HepG2 (cell line): ENCODE measurements at regions not wholly inside any gene's neighbourhood (a gene's known extent, or its start where the extent isn't known, plus 50 kb on each side); places are given as distances from the start of the nearest gene placed in this dataset.

Source experiments
- ATAC-seq: fragments of 200-7000 bp; cut with Tn5 transposase; 3 replicates; pipeline ENCODE4 v1.9.1; 2020; ENCODE audit warnings: mild to moderate bottlenecking, moderate library complexity
- BruUV-seq: library from RNA; stranded (reverse); fragments of 400-500 nt; replicated peaks from 2 replicates; lab custom pipeline; 2021; lab: Mats Ljungman, UMichigan
- CTCF ChIA-PET: fragments of 300-600 bp; formaldehyde crosslinking; extraction: SDS; loops from one replicate; lab custom pipeline; 2021; ENCODE audit warnings: low total read pairs, inconsistent platforms, low intra/inter-chr PET ratio; lab: Yijun Ruan, JAX
- POLR2A ChIA-PET: fragments of 350-600 bp; sonication (Branson Sonifier 250); formaldehyde crosslinking; loops from one replicate; lab custom pipeline; 2020; ENCODE audit warnings: antibody characterized with exemption, inconsistent platforms; lab: Yijun Ruan, JAX
- DNase-seq: peaks from one replicate; pipeline ENCODE4 v3.0.0-alpha.2; 2015; ENCODE audit warnings: low spot score
- FAIRE-seq: peaks from 3 replicates; lab custom pipeline; 2011; peaks lifted over from hg19 to GRCh38; lab: Jason Lieb, UNC
- H2AFZ ChIP-seq: one replicate; pipeline ENCODE4 v1.6.1; 2011; ENCODE audit warnings: low read length, inconsistent platforms
- H3K27ac ChIP-seq: fragments of 300-600 bp; 3 replicates; pipeline ENCODE4 v1.8.0; 2011; ENCODE audit warnings: mixed run types, mild to moderate bottlenecking, mixed read lengths, low read length, inconsistent platforms; ENCODE audit not compliant: insufficient read depth; ENCODE audit errors: extremely low read length
- H3K27me3 ChIP-seq, 2 experiments: fragments of 200-600 bp in 1 of 2; 2 replicates in 1 of 2; 3 replicates in 1 of 2; pipeline versions ENCODE4 v1.6.0 to v1.8.0; 2011; ENCODE audit warnings: low read length in 2 of 2, mild to moderate bottlenecking in 2 of 2, moderate library complexity in 2 of 2, inconsistent platforms in 1 of 2; ENCODE audit not compliant: insufficient read depth in 2 of 2, control insufficient read depth in 1 of 2
- H3K36me3 ChIP-seq, 2 experiments: fragments of 200-600 bp in 1 of 2; replicated peaks in 1 of 2; 2 replicates in 1 of 2; 3 replicates in 1 of 2; pipeline versions ENCODE4 v1.5.1 to v1.8.0; 2011; ENCODE audit warnings: low read length in 2 of 2, inconsistent platforms in 1 of 2; ENCODE audit not compliant: insufficient read depth in 2 of 2, control insufficient read depth in 1 of 2
- H3K4me1 ChIP-seq: 2 replicates; pipeline ENCODE4 v1.5.1; 2012; ENCODE audit warnings: low read length, inconsistent platforms; ENCODE audit not compliant: insufficient read depth
- H3K4me2 ChIP-seq: 2 replicates; pipeline ENCODE4 v1.6.0; 2011; ENCODE audit warnings: low read depth, low read length, inconsistent platforms
- H3K4me3 ChIP-seq, 3 experiments: fragments of 200-600 bp in 1 of 3; sonication (generic), shearing (Covaris generic) in 1 of 3; replicated peaks in 1 of 3; 2 replicates each; pipeline ENCODE4 v1.5.1; 2011 to 2016; ENCODE audit warnings: low read length in 3 of 3, inconsistent platforms in 2 of 3, low read depth in 2 of 3, mild to moderate bottlenecking in 2 of 3, control low read depth in 1 of 3, mixed read lengths in 1 of 3; ENCODE audit not compliant: insufficient read depth in 1 of 3
- H3K79me2 ChIP-seq: one replicate; pipeline ENCODE4 v1.6.1; 2011; ENCODE audit warnings: low read length, inconsistent platforms; ENCODE audit not compliant: insufficient read depth
- H3K9ac ChIP-seq: 2 replicates; pipeline ENCODE4 v1.6.0; 2011; ENCODE audit warnings: mild to moderate bottlenecking, low read depth, low read length, inconsistent platforms; ENCODE audit not compliant: insufficient read depth
- H3K9me3 ChIP-seq: 2 replicates; pipeline ENCODE4 v1.5.1; 2012; ENCODE audit warnings: mild to moderate bottlenecking, low read length
- H4K20me1 ChIP-seq: 2 replicates; pipeline ENCODE4 v1.6.0; 2011; ENCODE audit warnings: inconsistent platforms, mild to moderate bottlenecking, low read length, moderate library complexity; ENCODE audit not compliant: insufficient read depth
- GATA4 ChIP-seq: sonication (generic); IDR thresholded peaks from 2 replicates; pipeline ENCODE4 v1.6.1; 2016; ENCODE audit warnings: antibody characterized with exemption, low read depth, borderline replicate concordance
- HHEX ChIP-seq: IDR thresholded peaks from 2 replicates; pipeline ENCODE4 v1.6.1; 2016; ENCODE audit warnings: control low read depth
- HMGXB3 ChIP-seq: sonication (generic); formaldehyde crosslinking; IDR thresholded peaks from 2 replicates; pipeline ENCODE4 v1.4.0; 2020; ENCODE audit warnings: missing genetic modification reagents, borderline replicate concordance
- HOXA5 ChIP-seq: sonication (generic); formaldehyde crosslinking; IDR thresholded peaks from 2 replicates; pipeline ENCODE4 v1.4.0; 2020; ENCODE audit warnings: missing genetic modification reagents
- IKZF4 ChIP-seq: sonication (generic); formaldehyde crosslinking; IDR thresholded peaks from 2 replicates; pipeline ENCODE4 v1.5.1; 2020; ENCODE audit warnings: borderline replicate concordance, mild to moderate bottlenecking, low read depth, missing genetic modification reagents; ENCODE audit errors: not compliant biosample characterization
- KDM1A ChIP-seq: IDR thresholded peaks from 2 replicates; pipeline ENCODE4 v1.6.1; 2016; ENCODE audit warnings: missing compliant biosample characterization
- KLF16 ChIP-seq, 2 experiments: sonication (generic) in 1 of 2; formaldehyde crosslinking in 1 of 2; IDR thresholded peaks; 2 replicates each; pipeline versions ENCODE4 v1.6.1 to v1.8.0; 2016 to 2023; ENCODE audit warnings: missing genetic modification reagents in 2 of 2, missing compliant biosample characterization in 1 of 2
- MIER2 ChIP-seq: IDR thresholded peaks from 2 replicates; pipeline ENCODE4 v1.6.1; 2016; ENCODE audit warnings: missing biosample characterization, missing genetic modification reagents
- NFYB ChIP-seq: sonication (generic); formaldehyde crosslinking; IDR thresholded peaks from 2 replicates; pipeline ENCODE4 v1.4.0; 2020; ENCODE audit warnings: missing genetic modification reagents
- NR1H2 ChIP-seq: sonication (generic); formaldehyde crosslinking; IDR thresholded peaks from 2 replicates; pipeline ENCODE4 v1.8.1; 2022; ENCODE audit warnings: low read depth, missing genetic modification reagents, borderline replicate concordance
- PRPF4 ChIP-seq: fragments of 200-400 bp; formaldehyde crosslinking; IDR thresholded peaks from 2 replicates; pipeline ENCODE4 v1.6.1; 2016; ENCODE audit warnings: low read length, low read depth; ENCODE audit not compliant: poor library complexity, severe bottlenecking
- UBTF ChIP-seq: sonication (generic); formaldehyde crosslinking; IDR thresholded peaks from 2 replicates; pipeline ENCODE4 v1.4.0; 2020; ENCODE audit warnings: mild to moderate bottlenecking, missing genetic modification reagents
- ZNF138 ChIP-seq: sonication (generic); formaldehyde crosslinking; IDR thresholded peaks from 2 replicates; pipeline ENCODE4 v1.5.0; 2020; ENCODE audit warnings: mild to moderate bottlenecking, low read depth, missing genetic modification reagents
- ZNF263 ChIP-seq: sonication (generic); formaldehyde crosslinking; IDR thresholded peaks from 2 replicates; pipeline ENCODE4 v1.4.0; 2020; ENCODE audit warnings: missing genetic modification reagents
- ZNF720 ChIP-seq: sonication (generic); formaldehyde crosslinking; IDR thresholded peaks from 2 replicates; pipeline ENCODE4 v1.4.0; 2020; ENCODE audit warnings: missing genetic modification reagents
- WGBS: methylation state at CpG from one replicate; pipeline ENCODE4 v1.1.6; 2017; ENCODE audit warnings: low lambda C conversion rate; 5-methylcytosine and 5-hydroxymethylcytosine counted together
- in situ Hi-C: cut with HindIII; loops from 2 replicates; pipeline ENCODE4 v1.10.0; 2017; ENCODE audit warnings: low pct_unique_long_range_greater_than_20kb; ENCODE audit not compliant: extremely low pct_ligation_motif_present
- intact Hi-C: fragments of 100-400 bp; cut with micrococcal nuclease; formaldehyde crosslinking; loops from one replicate; pipeline ENCODE4 v1.10.0; 2022; ENCODE audit not compliant: unreplicated experiment

- TF ChIP-seq KDM1A (CRISPR knock-in tag) = no peak
Observed at GRCh38 chr7:130875-131780, 61.2 kb upstream of the FAM20C start (continued).

- no peaks in the 10 kb centered on the region for H3K4me1 ChIP-seq
- H3K79me2 ChIP-seq = no peaks in the 10 kb centered on the region
- BruUV-seq = no TSS peak
- CTCF ChIA-PET = no interaction called here
- in situ Hi-C loops = no loop called here
- WGBS = 83% methylated on average over 12 of the region's 21 CpGs
- H3K36me3 ChIP-seq = no peaks in the 10 kb centered on the region
- H3K27me3 ChIP-seq = peaks cover 4 to 24% of the 10 kb centered on the region in 2 experiments; a peak in 4 of 5 replicates
- H2AFZ ChIP-seq = no peak overlapping the region
- no peak overlapping the region for H3K9ac ChIP-seq
- intact Hi-C loops = no loop called here
- TF ChIP-seq HOXA5 = no peak
- TF ChIP-seq IKZF4 (CRISPR knock-in tag) = no peak
- no peak for TF ChIP-seq KLF16 (CRISPR knock-in tag; IDR thresholded peaks at IDR 0.05)
- TF ChIP-seq NR1H2 = no peak
- TF ChIP-seq HMGXB3 (CRISPR knock-in tag) = no peak
- no peak for TF ChIP-seq HHEX (CRISPR knock-in tag)
- TF ChIP-seq ZNF263 = no peak
- TF ChIP-seq PRPF4 = no peak
- TF ChIP-seq NFYB (CRISPR knock-in tag) = no peak
- TF ChIP-seq MIER2 (CRISPR knock-in tag) = no peak
- no peak for TF ChIP-seq ZNF720 (CRISPR knock-in tag)
- TF ChIP-seq GATA4 = no peak
- no peak for TF ChIP-seq ZNF138 (CRISPR knock-in tag)
- TF ChIP-seq UBTF = no peak
- TF ChIP-seq, all 625 proteins: peak for 0
- DNase-seq = no peak
- H3K27ac ChIP-seq = no peak overlapping the region
- POLR2A ChIA-PET = no interaction called here
- no peak overlapping the region for H3K4me3 ChIP-seq
- H3K4me2 ChIP-seq = no peak overlapping the region
- no peak for FAIRE-seq
- no peaks in the 10 kb centered on the region for H3K9me3 ChIP-seq
- ATAC-seq = no peak
- no peaks in the 10 kb centered on the region for H4K20me1 ChIP-seq
Observed at GRCh38 chr7:131781-132482, 60.4 kb upstream of the FAM20C start.
